Cardiac fibroblast (primary cell): ENCODE measurements at regions not wholly inside any gene's neighbourhood (a gene's known extent, or its start where the extent isn't known, plus 50 kb on each side); places are given as distances from the start of the nearest gene placed in this dataset.

Experiments used
- DNase-seq, 2 donors: peaks; one replicate each; pipeline versions ENCODE4 v3.0.0 to v3.0.0-alpha.2; 2010; ENCODE audit warnings: low read depth in 2 of 2
- H3K4me3 ChIP-seq, 2 donors: replicated peaks in 1 of 2; 1 replicate in 1 of 2; 2 replicates in 1 of 2; pipeline ENCODE4 v1.5.1; 2011; ENCODE audit warnings: low read depth in 2 of 2, low read length in 2 of 2, mild to moderate bottlenecking in 2 of 2, moderate library complexity in 1 of 2
- CTCF ChIP-seq: IDR thresholded peaks from one replicate; pipeline ENCODE4 v1.5.1; 2011; ENCODE audit warnings: low read depth, mild to moderate bottlenecking, low read length, inconsistent platforms

- H3K4me3 ChIP-seq: no peak overlapping the region
- no peak for TF ChIP-seq CTCF
- DNase-seq: no peak
Observed at GRCh38 chr11:42589286-42589685, 722.5 kb upstream of the API5 start.

DNA sequence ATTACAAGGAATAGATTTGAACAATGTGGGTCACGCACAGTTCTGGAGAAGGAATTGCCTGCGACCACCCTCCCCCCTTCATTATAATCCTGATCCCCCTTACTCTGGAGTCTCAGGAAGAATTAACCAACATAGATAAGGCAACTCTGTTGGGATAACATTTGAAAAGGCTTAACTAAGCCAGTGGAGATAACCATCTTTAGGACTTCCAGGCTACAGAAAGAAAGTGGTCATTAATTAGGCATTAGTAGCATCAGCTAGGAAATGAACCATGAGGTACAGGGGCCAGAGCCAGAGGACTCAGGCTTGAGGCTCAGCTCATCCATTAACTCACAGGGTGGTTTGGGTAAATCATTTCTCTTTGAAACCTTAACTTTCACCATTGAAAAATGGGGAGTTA is 720.0 kb upstream of the API5 start:
- no peak for DNase-seq
- no peak overlapping the region for H3K4me3 ChIP-seq
- TF ChIP-seq CTCF: no peak

DNA sequence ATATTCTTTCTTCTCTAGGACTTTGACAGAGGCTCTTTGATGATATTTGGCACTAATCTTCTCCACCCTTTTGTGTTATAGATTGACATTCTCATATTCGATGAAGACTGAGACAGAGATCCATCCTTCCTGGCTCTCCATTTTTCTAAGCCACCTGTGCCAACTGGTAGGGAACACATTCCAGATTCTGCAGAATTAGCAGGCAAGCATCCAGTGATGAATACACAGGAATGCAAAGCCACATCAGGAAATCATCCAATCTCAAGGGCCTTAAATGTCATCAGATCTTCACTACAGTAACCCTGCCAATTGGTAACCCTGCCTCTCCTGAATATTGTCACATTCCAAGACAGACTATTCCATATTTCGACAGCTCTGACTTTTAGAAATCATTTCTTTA is 718.4 kb upstream of the API5 start:
- no peak for TF ChIP-seq CTCF

GRCh38 chr11:42595876-42596275 is 715.9 kb upstream of the API5 start:
- no peak for TF ChIP-seq CTCF
- no peak for DNase-seq
- H3K4me3 ChIP-seq: no peak overlapping the region

More for the DNA sequence above, 718.4 kb upstream of the API5 start:
- DNase-seq: no peak
- H3K4me3 ChIP-seq: no peak overlapping the region

- H3K4me3 ChIP-seq: no peak overlapping the region
- TF ChIP-seq CTCF: no peak
- DNase-seq: no peak
Observed at GRCh38 chr11:42596576-42597145, 715.1 kb upstream of the API5 start.

GRCh38 chr11:42598341-42598740 is 713.5 kb upstream of the API5 start:
- no peak for TF ChIP-seq CTCF
- DNase-seq: no peak
- no peak overlapping the region for H3K4me3 ChIP-seq

DNA sequence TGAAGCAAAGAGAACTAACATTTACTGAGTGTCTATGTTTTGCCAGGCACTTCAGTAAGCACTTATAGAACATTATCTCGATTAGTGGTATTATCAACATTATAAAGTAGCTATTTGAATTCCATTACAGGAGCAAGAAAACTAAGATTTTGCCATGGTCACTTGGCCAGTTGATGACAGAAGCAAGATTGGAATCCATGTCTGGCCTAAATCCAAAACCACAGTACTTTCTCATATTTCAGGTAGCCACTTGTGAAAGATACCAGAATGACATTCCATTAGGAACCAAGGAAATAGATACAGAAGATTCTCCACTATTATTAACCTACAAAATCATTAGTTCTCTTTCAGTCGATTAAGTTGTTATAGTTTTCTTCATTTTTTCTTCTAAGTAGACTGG is 691.0 kb upstream of the API5 start:
- TF ChIP-seq CTCF: no peak
- H3K4me3 ChIP-seq: no peak overlapping the region
- peak in 1 of 2 donors; percentile 7 for DNase-seq
